Stimulated activated CD4-positive, alpha-beta T cell treated with anti-CD3 and anti-CD28 coated beads, Interleukin-2, amount 100 ng/mL, for 48 hours (primary cell): ENCODE measurements at regions not wholly inside any gene's neighbourhood (a gene's known extent, or its start where the extent isn't known, plus 50 kb on each side); places are given as distances from the start of the nearest gene placed in this dataset.
"Not testable (repeated sequence)": the region's sequence is repeated elsewhere in the genome, so short reads cannot be mapped to it uniquely, and the experiment has no call there.

Experiments
- DNase-seq, 2 donors: peaks; one replicate each; pipeline ENCODE4 v3.0.0-alpha.2; 2020

GRCh38 chr4:60817609-60818008 is 382.5 kb upstream of the ADGRL3 start:
- no peak for DNase-seq

- no peak for DNase-seq
Observed at GRCh38 chr4:60822986-60823385, 377.1 kb upstream of the ADGRL3 start.

- DNase-seq, result no peak
Observed at GRCh38 chr4:60840020-60840419, 360.1 kb upstream of the ADGRL3 start.

- no peak for DNase-seq
Observed at GRCh38 chr4:60846678-60847077, 353.4 kb upstream of the ADGRL3 start.

- DNase-seq, result no peak
Observed at GRCh38 chr4:60847614-60848013, 352.5 kb upstream of the ADGRL3 start.

GRCh38 chr4:60857130-60857753 is 342.9 kb upstream of the ADGRL3 start:
- no peak for DNase-seq

GRCh38 chr4:60863442-60863841 is 336.7 kb upstream of the ADGRL3 start:
- DNase-seq, result no peak

- DNase-seq, result no peak
Observed at GRCh38 chr4:60865273-60865672, 334.9 kb upstream of the ADGRL3 start.

GRCh38 chr4:60868232-60868960 is 331.7 kb upstream of the ADGRL3 start:
- DNase-seq, result no peak

GRCh38 chr4:60879135-60879701 is 320.9 kb upstream of the ADGRL3 start:
- no peak for DNase-seq

GRCh38 chr4:60884587-60884986 is 315.5 kb upstream of the ADGRL3 start:
- no peak for DNase-seq

- no peak for DNase-seq
Observed at GRCh38 chr4:60885011-60885410, 315.1 kb upstream of the ADGRL3 start.

GRCh38 chr4:60890743-60891142 is 309.4 kb upstream of the ADGRL3 start:
- DNase-seq, result no peak

GRCh38 chr4:60891947-60892346 is 308.2 kb upstream of the ADGRL3 start:
- no peak for DNase-seq

- no peak for DNase-seq
Observed at GRCh38 chr4:60897415-60897814, 302.7 kb upstream of the ADGRL3 start.

GRCh38 chr4:60905162-60905561 is 295.0 kb upstream of the ADGRL3 start:
- no peak for DNase-seq

- DNase-seq, result no peak
Observed at GRCh38 chr4:60911127-60911526, 289.0 kb upstream of the ADGRL3 start.

- DNase-seq, result no peak
Observed at GRCh38 chr4:60913002-60913401, 287.1 kb upstream of the ADGRL3 start.

GRCh38 chr4:60913671-60914070 is 286.5 kb upstream of the ADGRL3 start:
- DNase-seq, result no peak

GRCh38 chr4:60921735-60922134 is 278.4 kb upstream of the ADGRL3 start:
- DNase-seq, result not testable (repeated sequence)

- DNase-seq, result no peak
Observed at GRCh38 chr4:60923075-60923474, 277.1 kb upstream of the ADGRL3 start.

GRCh38 chr4:60926624-60927023 is 273.5 kb upstream of the ADGRL3 start:
- no peak for DNase-seq

GRCh38 chr4:60930866-60931265 is 269.3 kb upstream of the ADGRL3 start:
- no peak for DNase-seq

GRCh38 chr4:60934566-60935295 is 265.4 kb upstream of the ADGRL3 start:
- DNase-seq, result no peak
